Sigmoid colon (tissue), 6 donors: ENCODE measurements at regions not wholly inside any gene's neighbourhood (a gene's known extent, or its start where the extent isn't known, plus 50 kb on each side); places are given as distances from the start of the nearest gene placed in this dataset.
"Not testable (repeated sequence)": the region's sequence is repeated elsewhere in the genome, so short reads cannot be mapped to it uniquely, and the experiment has no call there.

ENCODE experiments used
- DNase-seq: peaks from one replicate; pipeline ENCODE4 v3.0.0-alpha.2; 2019
- H3K27ac ChIP-seq, 4 donors: fragments of 200-600 bp; sonication (generic); one replicate each; pipeline ENCODE4 v1.5.1; 2016 to 2019; ENCODE audit warnings: mild to moderate bottlenecking in 1 of 4
- H3K27me3 ChIP-seq, 3 donors: fragments of 200-600 bp; sonication (generic); one replicate each; pipeline ENCODE4 v1.5.1; 2019; ENCODE audit warnings: mild to moderate bottlenecking in 1 of 3
- H3K36me3 ChIP-seq, 4 donors: fragments of 200-600 bp; sonication (generic); one replicate each; pipeline ENCODE4 v1.5.1; 2016 to 2019
- H3K4me1 ChIP-seq, 4 donors: fragments of 200-600 bp; sonication (generic); one replicate each; pipeline ENCODE4 v1.5.1; 2017 to 2019
- H3K4me3 ChIP-seq, 4 donors: fragments of 200-600 bp; sonication (generic); one replicate each; pipeline ENCODE4 v1.5.1; 2017 to 2019; ENCODE audit warnings: mild to moderate bottlenecking in 2 of 4, moderate library complexity in 1 of 4
- H3K9me3 ChIP-seq, 4 donors: fragments of 200-600 bp in 3 of 4; sonication (generic) in 3 of 4; one replicate each; pipeline versions ENCODE4 v1.5.1 to v1.6.1; 2013 to 2019
- EP300 ChIP-seq, 4 donors: sonication (generic); formaldehyde crosslinking; IDR thresholded peaks; one replicate each; pipeline ENCODE4 v1.6.1; 2017; ENCODE audit warnings: antibody characterized with exemption in 4 of 4
- POLR2A ChIP-seq, 2 donors: fragments of 450-650 bp; IDR thresholded peaks; one replicate each; pipeline ENCODE4 v1.6.1; 2016; ENCODE audit warnings: antibody characterized with exemption in 2 of 2, mild to moderate bottlenecking in 2 of 2, moderate library complexity in 2 of 2
- POLR2AphosphoS5 ChIP-seq, 4 donors: sonication (generic); formaldehyde crosslinking; IDR thresholded peaks; one replicate each; pipeline ENCODE4 v1.6.1; 2017; ENCODE audit warnings: antibody characterized with exemption in 4 of 4
- WGBS, 2 donors: extraction: QIAGEN DNeasy Blood & Tissue Kit; methylation state at CpG; one replicate each; pipeline ENCODE4 v1.1.7; 2013; 5-methylcytosine and 5-hydroxymethylcytosine counted together
- intact Hi-C: fragments of 100-400 bp; cut with DNase I; formaldehyde crosslinking; loops from one replicate; pipeline ENCODE4 v1.15.1; 2023
- TF ChIP-seq, protein P1 (sequence below), 4 experiments: fragments of 450-650 bp in 3 of 4; fragments of 200-600 bp in 1 of 4; IDR thresholded peaks; one replicate each; pipeline ENCODE4 v1.5.1; 2016 to 2019; ENCODE audit warnings: antibody characterized with exemption in 4 of 4, mild to moderate bottlenecking in 3 of 4, moderate library complexity in 2 of 4
- donor health status: healthy with polysubstance abuse.
- donor health status: healthy.

DNA sequence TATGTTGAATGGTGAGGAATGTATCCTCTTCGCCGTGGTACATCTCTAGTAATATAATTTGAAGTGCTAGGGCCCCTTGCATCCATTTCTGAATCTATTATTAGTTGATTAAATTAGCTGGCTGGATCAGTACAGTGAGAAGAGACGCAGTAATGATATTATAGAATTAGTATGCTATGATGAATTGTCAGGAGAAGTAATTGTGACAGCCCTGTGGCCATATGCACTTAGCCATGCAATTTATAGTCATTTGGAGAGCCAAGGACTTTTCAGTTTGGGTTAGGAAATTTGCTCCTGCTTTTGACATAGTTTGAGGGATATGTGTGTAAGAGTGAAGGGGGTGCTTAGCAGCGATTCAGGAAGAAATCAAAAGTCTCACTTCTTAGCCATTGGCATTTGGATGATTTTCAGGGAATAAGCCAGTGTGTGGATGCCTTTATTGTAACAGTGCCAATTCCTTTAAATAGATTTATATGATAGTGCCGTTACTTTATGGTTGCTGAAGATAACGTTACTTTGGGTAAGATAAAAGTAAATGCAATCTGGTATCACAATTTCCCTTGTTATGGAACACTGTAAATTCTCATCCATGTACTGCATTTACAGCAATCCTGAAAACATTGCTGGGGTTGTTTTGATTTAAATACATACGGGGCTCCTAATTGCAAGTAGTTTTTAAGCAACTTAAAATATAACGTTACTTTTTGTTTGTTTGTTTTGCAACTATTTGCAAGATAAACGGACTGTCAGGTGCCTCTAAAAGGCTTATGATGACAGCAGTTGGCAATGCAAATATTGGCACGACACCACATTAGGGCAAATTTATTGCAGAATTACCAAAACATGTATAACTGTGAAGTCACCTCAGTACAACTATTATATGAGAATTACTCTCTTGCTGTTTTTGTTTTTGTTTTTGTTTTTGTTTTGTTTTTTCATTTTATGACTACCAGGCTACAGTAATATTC is 875.4 kb upstream of the WWC1 start:
- H3K9me3 ChIP-seq, result no peaks in the 10 kb centered on the region
- DNase-seq, result no peak
- intact Hi-C loops, result no loop called here
- 25 to 54% methylated on average over 10 of the region's 10 CpGs for WGBS, 2 donors
- H3K27me3 ChIP-seq, result no peaks in the 10 kb centered on the region
- TF ChIP-seq POLR2A (IDR thresholded peaks at IDR 0.05), result no peak
- no peak for TF ChIP-seq POLR2AphosphoS5 (IDR thresholded peaks at IDR 0.05)
- no peak for TF ChIP-seq EP300 (IDR thresholded peaks at IDR 0.05)
- TF ChIP-seq, protein P1, sequence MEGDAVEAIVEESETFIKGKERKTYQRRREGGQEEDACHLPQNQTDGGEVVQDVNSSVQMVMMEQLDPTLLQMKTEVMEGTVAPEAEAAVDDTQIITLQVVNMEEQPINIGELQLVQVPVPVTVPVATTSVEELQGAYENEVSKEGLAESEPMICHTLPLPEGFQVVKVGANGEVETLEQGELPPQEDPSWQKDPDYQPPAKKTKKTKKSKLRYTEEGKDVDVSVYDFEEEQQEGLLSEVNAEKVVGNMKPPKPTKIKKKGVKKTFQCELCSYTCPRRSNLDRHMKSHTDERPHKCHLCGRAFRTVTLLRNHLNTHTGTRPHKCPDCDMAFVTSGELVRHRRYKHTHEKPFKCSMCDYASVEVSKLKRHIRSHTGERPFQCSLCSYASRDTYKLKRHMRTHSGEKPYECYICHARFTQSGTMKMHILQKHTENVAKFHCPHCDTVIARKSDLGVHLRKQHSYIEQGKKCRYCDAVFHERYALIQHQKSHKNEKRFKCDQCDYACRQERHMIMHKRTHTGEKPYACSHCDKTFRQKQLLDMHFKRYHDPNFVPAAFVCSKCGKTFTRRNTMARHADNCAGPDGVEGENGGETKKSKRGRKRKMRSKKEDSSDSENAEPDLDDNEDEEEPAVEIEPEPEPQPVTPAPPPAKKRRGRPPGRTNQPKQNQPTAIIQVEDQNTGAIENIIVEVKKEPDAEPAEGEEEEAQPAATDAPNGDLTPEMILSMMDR (IDR thresholded peaks at IDR 0.05), result no peak
- H3K4me3 ChIP-seq, result no peak overlapping the region
- no peak overlapping the region for H3K27ac ChIP-seq
- no peaks in the 10 kb centered on the region for H3K36me3 ChIP-seq
- no peaks in the 10 kb centered on the region for H3K4me1 ChIP-seq

DNA sequence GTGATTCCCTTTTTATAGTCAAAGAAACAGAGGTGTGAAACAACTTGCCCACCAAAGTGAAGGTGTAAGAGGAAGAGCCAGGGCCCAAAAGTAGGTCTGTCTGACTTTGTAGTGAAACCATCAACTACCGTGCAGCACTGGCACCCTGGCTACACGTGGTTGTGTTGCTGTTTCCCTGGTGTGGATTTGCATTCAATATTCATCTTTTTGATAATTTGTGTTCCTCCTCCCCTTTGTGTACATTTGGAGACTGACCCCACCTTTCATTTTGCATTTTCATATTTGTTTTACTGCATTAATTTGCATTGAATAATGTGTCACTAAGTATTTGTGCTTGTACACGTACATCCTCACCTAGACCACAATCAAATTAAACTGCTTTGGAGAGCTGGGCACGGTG is 873.8 kb upstream of the WWC1 start:
- no peaks in the 10 kb centered on the region for H3K9me3 ChIP-seq
- H3K27ac ChIP-seq, result no peak overlapping the region
- H3K36me3 ChIP-seq, result no peaks in the 10 kb centered on the region
- no peak overlapping the region for H3K4me3 ChIP-seq
- H3K4me1 ChIP-seq, result no peaks in the 10 kb centered on the region
- H3K27me3 ChIP-seq, result no peaks in the 10 kb centered on the region
- no peak for DNase-seq
- intact Hi-C loops, result no loop called here
- 60 to 88% methylated on average over 4 of the region's 4 CpGs for WGBS, 2 donors
- TF ChIP-seq POLR2A (IDR thresholded peaks at IDR 0.05), result no peak
- no peak for TF ChIP-seq POLR2AphosphoS5 (IDR thresholded peaks at IDR 0.05)
- TF ChIP-seq, protein P1 (IDR thresholded peaks at IDR 0.05), result no peak
- TF ChIP-seq EP300 (IDR thresholded peaks at IDR 0.05), result no peak

GRCh38 chr5:167425161-167425560 is 866.3 kb upstream of the WWC1 start:
- intact Hi-C loops, result no loop called here
- DNase-seq, result no peak
- no peak for TF ChIP-seq POLR2AphosphoS5 (IDR thresholded peaks at IDR 0.05)
- TF ChIP-seq, protein P1 (IDR thresholded peaks at IDR 0.05), result no peak
- TF ChIP-seq EP300 (IDR thresholded peaks at IDR 0.05), result no peak
- no peak for TF ChIP-seq POLR2A (IDR thresholded peaks at IDR 0.05)
- Histone ChIP-seq H3K4me1 (no peaks in the 10 kb centered on the region), H3K27me3 (no peaks in the 10 kb centered on the region), H3K36me3 (no peaks in the 10 kb centered on the region), H3K9me3 (no peaks in the 10 kb centered on the region), H3K4me3 (no peak overlapping the region), H3K27ac (no peak overlapping the region)
- WGBS, 2 donors, result 37 to 61% methylated on average over 3 of the region's 3 CpGs

DNA sequence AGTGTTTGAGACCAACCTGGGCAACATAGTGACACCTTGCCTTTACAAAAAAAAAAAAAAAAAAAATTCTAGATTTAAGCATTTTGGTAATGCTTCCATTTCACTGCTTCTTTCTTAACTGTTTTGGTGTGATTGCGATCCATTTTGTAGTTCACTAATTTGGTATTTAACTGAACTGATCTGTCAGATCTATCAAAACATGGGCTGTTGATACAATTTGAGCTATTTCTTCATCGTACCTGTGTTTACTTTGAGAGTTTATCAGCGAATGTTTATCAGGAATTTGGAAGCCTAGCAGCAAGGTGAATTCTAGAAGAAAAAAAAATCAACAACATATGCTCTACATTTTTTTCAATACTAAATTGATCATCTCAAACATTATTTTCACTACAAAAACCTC is 864.9 kb upstream of the WWC1 start:
- H3K27ac ChIP-seq, result no peak overlapping the region
- H3K27me3 ChIP-seq, result no peaks in the 10 kb centered on the region
- H3K9me3 ChIP-seq, result no peaks in the 10 kb centered on the region
- H3K4me3 ChIP-seq, result no peak overlapping the region
- no peaks in the 10 kb centered on the region for H3K4me1 ChIP-seq
- TF ChIP-seq EP300 (IDR thresholded peaks at IDR 0.05) (no peak), POLR2A (IDR thresholded peaks at IDR 0.05) (no peak), POLR2AphosphoS5 (IDR thresholded peaks at IDR 0.05) (no peak)
- TF ChIP-seq, protein P1 (IDR thresholded peaks at IDR 0.05), result no peak
- no peak for DNase-seq
- 57 to 73% methylated on average over 3 of the region's 3 CpGs for WGBS, 2 donors
- H3K36me3 ChIP-seq, result no peaks in the 10 kb centered on the region
- intact Hi-C loops, result no loop called here

DNA sequence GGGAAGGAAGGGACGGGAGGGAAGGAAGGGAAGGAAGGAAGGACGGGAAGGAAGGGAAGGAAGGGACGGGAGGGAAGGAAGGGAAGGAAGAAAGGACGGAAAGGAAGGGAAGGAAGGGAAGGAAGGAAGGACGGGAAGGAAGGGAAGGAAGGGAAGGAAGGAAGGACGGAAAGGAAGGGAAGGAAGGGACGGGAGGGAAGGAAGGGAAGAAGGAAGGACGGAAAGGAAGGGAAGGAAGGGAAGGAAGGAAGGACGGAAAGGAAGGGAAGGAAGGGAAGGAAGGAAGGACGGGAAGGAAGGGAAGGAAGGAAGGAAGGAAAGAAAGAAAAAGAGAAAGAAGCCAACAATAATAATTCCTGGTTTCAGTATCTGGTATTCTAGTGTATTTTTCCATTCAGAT is 863.8 kb upstream of the WWC1 start:
- H3K9me3 ChIP-seq, H3K4me3 ChIP-seq, H3K36me3 ChIP-seq, H3K27me3 ChIP-seq, intact Hi-C loops, DNase-seq, H3K27ac ChIP-seq, H3K4me1 ChIP-seq: not testable (repeated sequence)
- 92% methylated on average over 10 of the region's 10 CpGs for WGBS, 2 donors
